ENCODE measurements at regions not wholly inside any gene's neighbourhood (a gene's known extent, or its start where the extent isn't known, plus 50 kb on each side); places are given as distances from the start of the nearest gene placed in this dataset.
A peak's percentile ranks its signal among the peaks of the same experiment; 100 is the strongest.

DNA sequence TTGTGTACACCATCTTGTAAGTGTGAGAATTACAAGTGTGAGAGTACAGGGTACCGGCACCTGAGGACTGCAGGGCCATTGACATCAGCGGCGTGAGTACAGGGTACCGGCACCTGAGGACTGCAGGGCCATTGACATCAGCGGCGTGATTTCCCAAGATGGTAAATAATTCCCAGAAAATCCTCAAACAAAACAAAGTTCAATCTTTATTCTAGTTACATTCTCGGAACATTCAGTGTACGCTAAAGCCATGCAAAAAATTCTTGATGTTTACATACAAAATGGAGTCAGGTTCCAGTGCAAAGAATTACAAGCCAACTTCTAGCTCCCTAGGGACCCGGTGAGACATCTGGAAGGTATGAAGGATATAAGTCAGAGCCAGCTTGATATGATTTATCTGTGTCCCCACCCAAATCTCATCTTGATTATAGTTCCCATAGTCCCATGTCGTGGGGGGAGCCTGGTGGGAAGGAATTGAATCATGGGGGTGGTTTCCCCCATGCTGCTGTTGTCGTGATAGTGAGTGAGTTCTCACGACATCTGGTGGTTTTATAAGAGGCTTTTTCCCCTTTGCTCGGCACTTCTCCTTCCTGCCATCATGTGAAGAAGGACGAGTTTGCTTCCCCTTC is 172.7 kb downstream of the TTLL2 start (continued):
- TF ChIP-seq, protein P1, sequence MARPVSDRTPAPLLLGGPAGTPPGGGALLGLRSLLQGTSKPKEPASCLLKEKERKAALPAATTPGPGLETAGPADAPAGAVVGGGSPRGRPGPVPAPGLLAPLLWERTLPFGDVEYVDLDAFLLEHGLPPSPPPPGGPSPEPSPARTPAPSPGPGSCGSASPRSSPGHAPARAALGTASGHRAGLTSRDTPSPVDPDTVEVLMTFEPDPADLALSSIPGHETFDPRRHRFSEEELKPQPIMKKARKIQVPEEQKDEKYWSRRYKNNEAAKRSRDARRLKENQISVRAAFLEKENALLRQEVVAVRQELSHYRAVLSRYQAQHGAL (CRISPR knock-in tag; IDR thresholded peaks at IDR 0.05; ENCODE audit: not compliant biosample characterization): no peak
- TF ChIP-seq IKZF1 (IDR thresholded peaks at IDR 0.05) (no peak), ZNF570 (CRISPR knock-in tag; IDR thresholded peaks at IDR 0.05; ENCODE audit: borderline replicate concordance) (no peak), ATAD3A (CRISPR knock-in tag; IDR thresholded peaks at IDR 0.05) (no peak), ZKSCAN1 (IDR thresholded peaks at IDR 0.05; ENCODE audit: low read length) (no peak), MIXL1 (CRISPR knock-in tag; IDR thresholded peaks at IDR 0.05) (peak; percentile 43; the same call in 1 of the 2 replicates), SP4 (CRISPR knock-in tag; IDR thresholded peaks at IDR 0.05) (no peak), CC2D1A (CRISPR knock-in tag; IDR thresholded peaks at IDR 0.05) (no peak), STAG1 (CRISPR knock-in tag; IDR thresholded peaks at IDR 0.05) (0 out of 2 replicates have a peak, but pooled peaks have one; percentile 2), NFAT5 (CRISPR knock-in tag; IDR thresholded peaks at IDR 0.05) (no peak), ZNF614 (CRISPR knock-in tag; IDR thresholded peaks at IDR 0.05; ENCODE audit: borderline replicate concordance) (no peak), FOXK2 (IDR thresholded peaks at IDR 0.05) (peak; percentile 15; the same call in 1 of the 2 replicates), TP53 (CRISPR knock-in tag; conservative IDR thresholded peaks at IDR 0.05) (no peak), ZNF841 (CRISPR knock-in tag; IDR thresholded peaks at IDR 0.05; ENCODE audit: borderline replicate concordance) (no peak), CAMTA2 (CRISPR knock-in tag; IDR thresholded peaks at IDR 0.05; ENCODE audit: borderline replicate concordance) (no peak), RBM39 (IDR thresholded peaks at IDR 0.05; ENCODE audit: low read depth, low read length, poor library complexity, severe bottlenecking) (no peak), YEATS4 (CRISPR knock-in tag; IDR thresholded peaks at IDR 0.05; ENCODE audit: borderline replicate concordance) (no peak), ZNF816 (CRISPR knock-in tag; IDR thresholded peaks at IDR 0.05; ENCODE audit: borderline replicate concordance) (no peak), ZNF550 (CRISPR knock-in tag; IDR thresholded peaks at IDR 0.05; ENCODE audit: borderline replicate concordance) (no peak), ZNF879 (CRISPR knock-in tag; IDR thresholded peaks at IDR 0.05) (no peak), HES4 (CRISPR knock-in tag; IDR thresholded peaks at IDR 0.05; ENCODE audit: borderline replicate concordance) (no peak)
- TF ChIP-seq, protein P2, sequence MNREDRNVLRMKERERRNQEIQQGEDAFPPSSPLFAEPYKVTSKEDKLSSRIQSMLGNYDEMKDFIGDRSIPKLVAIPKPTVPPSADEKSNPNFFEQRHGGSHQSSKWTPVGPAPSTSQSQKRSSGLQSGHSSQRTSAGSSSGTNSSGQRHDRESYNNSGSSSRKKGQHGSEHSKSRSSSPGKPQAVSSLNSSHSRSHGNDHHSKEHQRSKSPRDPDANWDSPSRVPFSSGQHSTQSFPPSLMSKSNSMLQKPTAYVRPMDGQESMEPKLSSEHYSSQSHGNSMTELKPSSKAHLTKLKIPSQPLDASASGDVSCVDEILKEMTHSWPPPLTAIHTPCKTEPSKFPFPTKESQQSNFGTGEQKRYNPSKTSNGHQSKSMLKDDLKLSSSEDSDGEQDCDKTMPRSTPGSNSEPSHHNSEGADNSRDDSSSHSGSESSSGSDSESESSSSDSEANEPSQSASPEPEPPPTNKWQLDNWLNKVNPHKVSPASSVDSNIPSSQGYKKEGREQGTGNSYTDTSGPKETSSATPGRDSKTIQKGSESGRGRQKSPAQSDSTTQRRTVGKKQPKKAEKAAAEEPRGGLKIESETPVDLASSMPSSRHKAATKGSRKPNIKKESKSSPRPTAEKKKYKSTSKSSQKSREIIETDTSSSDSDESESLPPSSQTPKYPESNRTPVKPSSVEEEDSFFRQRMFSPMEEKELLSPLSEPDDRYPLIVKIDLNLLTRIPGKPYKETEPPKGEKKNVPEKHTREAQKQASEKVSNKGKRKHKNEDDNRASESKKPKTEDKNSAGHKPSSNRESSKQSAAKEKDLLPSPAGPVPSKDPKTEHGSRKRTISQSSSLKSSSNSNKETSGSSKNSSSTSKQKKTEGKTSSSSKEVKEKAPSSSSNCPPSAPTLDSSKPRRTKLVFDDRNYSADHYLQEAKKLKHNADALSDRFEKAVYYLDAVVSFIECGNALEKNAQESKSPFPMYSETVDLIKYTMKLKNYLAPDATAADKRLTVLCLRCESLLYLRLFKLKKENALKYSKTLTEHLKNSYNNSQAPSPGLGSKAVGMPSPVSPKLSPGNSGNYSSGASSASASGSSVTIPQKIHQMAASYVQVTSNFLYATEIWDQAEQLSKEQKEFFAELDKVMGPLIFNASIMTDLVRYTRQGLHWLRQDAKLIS (CRISPR knock-in tag; IDR thresholded peaks at IDR 0.05): no peak
